ENCODE measurements at regions not wholly inside any gene's neighbourhood (a gene's known extent, or its start where the extent isn't known, plus 50 kb on each side); places are given as distances from the start of the nearest gene placed in this dataset.

- Histone ChIP-seq H3K9me3 (replicated peaks; ENCODE audit: control insufficient read depth, insufficient read depth, low read length) (no peaks in the 10 kb centered on the region), H4K20me1 (replicated peaks; ENCODE audit: control insufficient read depth, extremely low read depth, insufficient read depth, low read length) (no peaks in the 10 kb centered on the region), H3K36me3 (ENCODE audit: control insufficient read depth in 2 of 2, extremely low read depth in 1 of 2, insufficient read depth in 2 of 2, low read length in 2 of 2) (no peaks in the 10 kb centered on the region), H3K27me3 (ENCODE audit: control insufficient read depth in 2 of 2, insufficient read depth in 2 of 2, low read length in 2 of 2) (no peaks in the 10 kb centered on the region), H2AFZ (ENCODE audit: low read depth, low read length) (no peak overlapping the region), H3K9me1 (replicated peaks; ENCODE audit: control insufficient read depth, extremely low read depth, insufficient read depth, low read length) (no peaks in the 10 kb centered on the region), H3K4me3 (replicated peaks in 1 of 3; ENCODE audit: insufficient read depth in 1 of 3, low read depth in 1 of 3, low read length in 3 of 3) (no peak overlapping the region), H3K9ac (replicated peaks; ENCODE audit: extremely low read depth, insufficient read depth, low read length) (no peak overlapping the region), H3K4me2 (ENCODE audit: insufficient read depth, low read length) (no peak overlapping the region), H3K27ac (ENCODE audit: insufficient read depth, low read depth, low read length) (no peak overlapping the region), H3K79me2 (ENCODE audit: control insufficient read depth, insufficient read depth, low read length) (no peaks in the 10 kb centered on the region), H3K4me1 (ENCODE audit: control insufficient read depth, extremely low read depth, insufficient read depth, low read length) (no peaks in the 10 kb centered on the region)
- BruUV-seq (replicated peaks), result no TSS peak
- no peak for FAIRE-seq
- TF ChIP-seq FOS (IDR thresholded peaks at IDR 0.05; ENCODE audit: borderline replicate concordance, insufficient read depth, low read length) (no peak), JUN (IDR thresholded peaks at IDR 0.05; ENCODE audit: borderline replicate concordance, insufficient read depth, insufficient read length, low read depth) (no peak), POLR2AphosphoS5 (IDR thresholded peaks at IDR 0.05; ENCODE audit: insufficient read depth, low read depth, low read length) (no peak), POLR2A (IDR thresholded peaks at IDR 0.05; ENCODE audit: low read depth, low read length) (no peak), MYC (IDR thresholded peaks at IDR 0.05; ENCODE audit: low read depth, low read length) (no peak), EZH2 (IDR thresholded peaks at IDR 0.05; ENCODE audit: borderline replicate concordance, low read depth, low read length, severe bottlenecking) (no peak), GATA2 (IDR thresholded peaks at IDR 0.05; ENCODE audit: insufficient read depth, insufficient read length, low read depth, low read length) (no peak), MAX (IDR thresholded peaks at IDR 0.05; ENCODE audit: insufficient read depth, insufficient read length) (no peak), CTCF (IDR thresholded peaks at IDR 0.05; ENCODE audit: extremely low read depth in 1 of 2, insufficient read depth in 1 of 2, low read depth in 1 of 2, low read length in 2 of 2) (no peak)
- DNase-seq (ENCODE audit: low read depth, low spot score), result no peak
- intact Hi-C loops (cut with micrococcal nuclease), result no loop called here
- POLR2A ChIA-PET, result no interaction called here
- CTCF ChIA-PET, result no interaction called here
- dilution Hi-C loops (cut with MboI; ENCODE audit: extremely low pct_ligation_motif_present, low sequenced_read_pairs), result no loop called here
These were observed 178.7 kb downstream of the FMR1NB start for GRCh38 chrX:148159796-148160195.

Measured in endothelial cell of umbilical vein (primary cell).